Sigmoid colon (tissue), 6 donors: ENCODE measurements at regions not wholly inside any gene's neighbourhood (a gene's known extent, or its start where the extent isn't known, plus 50 kb on each side); places are given as distances from the start of the nearest gene placed in this dataset.

Experiments
- DNase-seq: peaks from one replicate; pipeline ENCODE4 v3.0.0-alpha.2; 2019
- H3K27ac ChIP-seq, 4 donors: fragments of 200-600 bp; sonication (generic); one replicate each; pipeline ENCODE4 v1.5.1; 2016 to 2019; ENCODE audit warnings: mild to moderate bottlenecking in 1 of 4
- H3K27me3 ChIP-seq, 3 donors: fragments of 200-600 bp; sonication (generic); one replicate each; pipeline ENCODE4 v1.5.1; 2019; ENCODE audit warnings: mild to moderate bottlenecking in 1 of 3
- H3K36me3 ChIP-seq, 4 donors: fragments of 200-600 bp; sonication (generic); one replicate each; pipeline ENCODE4 v1.5.1; 2016 to 2019
- H3K4me1 ChIP-seq, 4 donors: fragments of 200-600 bp; sonication (generic); one replicate each; pipeline ENCODE4 v1.5.1; 2017 to 2019
- H3K4me3 ChIP-seq, 4 donors: fragments of 200-600 bp; sonication (generic); one replicate each; pipeline ENCODE4 v1.5.1; 2017 to 2019; ENCODE audit warnings: mild to moderate bottlenecking in 2 of 4, moderate library complexity in 1 of 4
- H3K9me3 ChIP-seq, 4 donors: fragments of 200-600 bp in 3 of 4; sonication (generic) in 3 of 4; one replicate each; pipeline versions ENCODE4 v1.5.1 to v1.6.1; 2013 to 2019
- EP300 ChIP-seq, 4 donors: sonication (generic); formaldehyde crosslinking; IDR thresholded peaks; one replicate each; pipeline ENCODE4 v1.6.1; 2017; ENCODE audit warnings: antibody characterized with exemption in 4 of 4
- POLR2A ChIP-seq, 2 donors: fragments of 450-650 bp; IDR thresholded peaks; one replicate each; pipeline ENCODE4 v1.6.1; 2016; ENCODE audit warnings: antibody characterized with exemption in 2 of 2, mild to moderate bottlenecking in 2 of 2, moderate library complexity in 2 of 2
- POLR2AphosphoS5 ChIP-seq, 4 donors: sonication (generic); formaldehyde crosslinking; IDR thresholded peaks; one replicate each; pipeline ENCODE4 v1.6.1; 2017; ENCODE audit warnings: antibody characterized with exemption in 4 of 4
- WGBS, 2 donors: extraction: QIAGEN DNeasy Blood & Tissue Kit; methylation state at CpG; one replicate each; pipeline ENCODE4 v1.1.7; 2013; 5-methylcytosine and 5-hydroxymethylcytosine counted together
- intact Hi-C: fragments of 100-400 bp; cut with DNase I; formaldehyde crosslinking; loops from one replicate; pipeline ENCODE4 v1.15.1; 2023
- TF ChIP-seq, protein P1 (sequence below), 4 experiments: fragments of 450-650 bp in 3 of 4; fragments of 200-600 bp in 1 of 4; IDR thresholded peaks; one replicate each; pipeline ENCODE4 v1.5.1; 2016 to 2019; ENCODE audit warnings: antibody characterized with exemption in 4 of 4, mild to moderate bottlenecking in 3 of 4, moderate library complexity in 2 of 4
- donor health status: healthy with polysubstance abuse.
- donor health status: healthy.

DNA sequence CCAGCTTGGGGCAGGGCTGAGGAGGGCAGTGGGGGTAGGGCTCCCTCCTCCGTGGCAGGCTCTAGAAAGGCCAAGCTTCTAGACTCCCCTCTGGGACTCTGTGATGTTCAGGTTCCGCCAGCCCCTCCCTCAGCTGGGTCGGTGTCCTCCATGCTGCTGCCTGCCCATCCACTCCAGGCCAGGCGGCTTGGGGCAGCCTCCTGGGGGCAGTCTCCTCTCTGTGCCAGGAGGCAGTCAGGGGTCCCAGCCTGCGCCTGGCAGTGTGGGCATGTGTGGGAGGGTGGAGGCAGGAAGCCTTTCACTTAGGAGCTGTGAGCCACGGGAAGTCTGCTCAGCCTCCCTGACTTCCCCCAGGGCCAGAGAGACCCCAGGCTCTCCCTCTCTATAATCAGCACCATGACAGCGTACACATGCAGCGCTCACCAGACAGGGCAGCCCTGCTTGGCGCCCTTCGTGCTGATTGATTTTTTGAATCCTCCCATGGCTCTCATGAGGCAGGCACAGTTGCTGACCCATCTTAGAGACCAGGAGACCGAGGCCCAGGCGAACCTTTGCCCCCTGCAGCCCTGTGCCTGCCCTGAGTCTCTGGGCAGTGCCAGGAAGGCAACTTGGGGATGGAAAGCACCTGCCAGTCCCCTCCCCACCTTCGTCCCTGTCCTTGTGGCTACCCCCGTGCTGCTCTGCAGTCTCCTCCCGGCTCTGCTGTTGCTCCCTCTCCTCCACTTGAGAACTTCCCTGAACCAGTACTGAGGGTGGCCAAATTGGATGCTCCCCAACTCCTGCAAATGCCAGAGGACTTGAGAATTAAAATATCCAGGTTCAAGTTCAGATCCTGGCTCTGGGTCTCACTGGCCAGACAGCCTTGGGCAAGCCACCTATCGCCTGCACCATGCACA is 234.7 kb upstream of the GSE1 start:
- no peaks in the 10 kb centered on the region for H3K36me3 ChIP-seq
- WGBS, 2 donors, result 73 to 89% methylated on average over 16 of the region's 16 CpGs
- H3K9me3 ChIP-seq, result no peaks in the 10 kb centered on the region
- H3K4me3 ChIP-seq, result no peak overlapping the region
- no peaks in the 10 kb centered on the region for H3K27me3 ChIP-seq
- intact Hi-C loops, result no loop called here
- H3K27ac ChIP-seq, result peak overlapping the region in 3 of 4 donors; percentile 79 to 93 (median 82)
- TF ChIP-seq, protein P1, sequence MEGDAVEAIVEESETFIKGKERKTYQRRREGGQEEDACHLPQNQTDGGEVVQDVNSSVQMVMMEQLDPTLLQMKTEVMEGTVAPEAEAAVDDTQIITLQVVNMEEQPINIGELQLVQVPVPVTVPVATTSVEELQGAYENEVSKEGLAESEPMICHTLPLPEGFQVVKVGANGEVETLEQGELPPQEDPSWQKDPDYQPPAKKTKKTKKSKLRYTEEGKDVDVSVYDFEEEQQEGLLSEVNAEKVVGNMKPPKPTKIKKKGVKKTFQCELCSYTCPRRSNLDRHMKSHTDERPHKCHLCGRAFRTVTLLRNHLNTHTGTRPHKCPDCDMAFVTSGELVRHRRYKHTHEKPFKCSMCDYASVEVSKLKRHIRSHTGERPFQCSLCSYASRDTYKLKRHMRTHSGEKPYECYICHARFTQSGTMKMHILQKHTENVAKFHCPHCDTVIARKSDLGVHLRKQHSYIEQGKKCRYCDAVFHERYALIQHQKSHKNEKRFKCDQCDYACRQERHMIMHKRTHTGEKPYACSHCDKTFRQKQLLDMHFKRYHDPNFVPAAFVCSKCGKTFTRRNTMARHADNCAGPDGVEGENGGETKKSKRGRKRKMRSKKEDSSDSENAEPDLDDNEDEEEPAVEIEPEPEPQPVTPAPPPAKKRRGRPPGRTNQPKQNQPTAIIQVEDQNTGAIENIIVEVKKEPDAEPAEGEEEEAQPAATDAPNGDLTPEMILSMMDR (IDR thresholded peaks at IDR 0.05), result no peak
- TF ChIP-seq POLR2A (IDR thresholded peaks at IDR 0.05), result no peak
- no peak for TF ChIP-seq POLR2AphosphoS5 (IDR thresholded peaks at IDR 0.05)
- no peak for TF ChIP-seq EP300 (IDR thresholded peaks at IDR 0.05)
- peak; percentile 69 for DNase-seq
- peaks cover 0 to 91% (median 81%) of the 10 kb centered on the region in 4 donors for H3K4me1 ChIP-seq

DNA sequence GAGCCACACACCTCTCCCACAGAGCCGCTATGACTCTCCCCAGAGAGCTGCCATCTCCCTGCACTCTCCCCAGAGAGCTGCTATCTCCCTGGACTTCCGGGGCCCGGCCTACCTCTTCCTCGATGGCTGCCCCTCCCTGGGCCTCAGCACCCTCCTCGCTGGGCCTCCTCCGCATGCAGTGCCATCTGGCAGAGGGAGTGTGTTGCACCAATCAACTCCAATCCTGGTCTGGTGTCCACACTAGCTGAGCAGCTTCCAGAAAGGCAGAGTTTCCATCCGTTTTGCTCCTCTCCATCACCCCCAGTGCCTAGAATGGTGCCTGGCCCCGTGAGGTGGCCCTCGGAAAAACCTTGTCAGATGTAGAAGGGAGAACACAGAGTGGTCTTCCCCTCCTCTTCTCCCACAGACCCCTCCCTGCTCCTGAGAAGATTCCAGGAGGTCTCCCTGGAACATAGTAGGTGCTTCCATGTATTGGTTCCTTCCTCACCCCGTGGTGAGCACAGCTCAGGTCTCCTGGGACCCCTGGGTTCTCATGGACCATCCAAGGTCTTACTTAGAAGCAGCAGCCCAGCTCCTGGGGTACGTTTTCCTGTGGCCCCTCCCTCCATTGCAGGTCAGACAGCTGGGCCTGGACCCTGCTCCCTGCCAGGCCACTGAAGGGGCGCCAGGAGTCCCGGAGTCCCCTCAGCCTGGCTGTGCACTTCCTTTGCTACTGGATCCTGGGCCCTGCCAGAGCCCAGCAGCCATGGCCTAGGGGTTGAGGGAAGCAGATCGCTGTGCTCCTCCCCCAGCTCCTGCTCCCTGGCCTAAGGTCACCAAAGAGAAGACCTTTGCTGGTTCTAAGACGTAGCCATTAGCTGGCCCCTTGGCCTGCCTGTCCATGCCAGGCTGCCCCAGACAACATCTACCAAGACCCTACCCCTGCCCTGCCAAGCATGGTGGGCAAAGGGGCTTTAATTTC is 233.8 kb upstream of the GSE1 start:
- intact Hi-C loops, result no loop called here
- Histone ChIP-seq H3K27ac (peak overlapping the region in 3 of 4 donors; percentile 79 to 93 (median 82)), H3K36me3 (no peaks in the 10 kb centered on the region), H3K4me1 (peaks cover 0 to 90% (median 80%) of the 10 kb centered on the region in 4 donors), H3K27me3 (no peaks in the 10 kb centered on the region), H3K9me3 (no peaks in the 10 kb centered on the region), H3K4me3 (no peak overlapping the region)
- WGBS, 2 donors, result 71 to 79% methylated on average over 15 of the region's 15 CpGs
- TF ChIP-seq, protein P1 (IDR thresholded peaks at IDR 0.05), result no peak
- TF ChIP-seq POLR2AphosphoS5 (IDR thresholded peaks at IDR 0.05) (no peak), EP300 (IDR thresholded peaks at IDR 0.05) (no peak), POLR2A (IDR thresholded peaks at IDR 0.05) (no peak)
- DNase-seq, result no peak

DNA sequence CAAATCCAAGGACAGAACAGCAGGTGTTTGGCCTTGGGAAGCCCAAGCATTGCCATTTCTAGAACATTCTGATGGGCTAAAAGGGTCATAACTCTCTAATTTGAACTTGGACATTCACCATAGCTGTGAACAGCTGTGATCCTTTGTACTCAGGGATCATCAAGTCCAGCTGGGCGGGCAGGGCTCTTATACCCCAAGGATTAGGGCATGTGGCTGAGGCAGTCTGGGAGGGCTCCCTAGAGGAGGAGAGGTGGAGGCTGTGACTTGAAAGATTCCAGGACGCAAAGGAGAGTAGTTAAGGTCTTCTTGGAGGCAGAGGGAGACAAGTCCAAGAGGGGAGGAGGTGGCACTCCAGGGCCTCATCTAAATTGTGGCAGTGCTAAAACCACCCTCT is 233.1 kb upstream of the GSE1 start:
- Histone ChIP-seq H3K4me1 (peaks cover 0 to 88% (median 79%) of the 10 kb centered on the region in 4 donors), H3K4me3 (no peak overlapping the region), H3K27ac (peak overlapping the region in 2 of 4 donors; percentile 79 to 93), H3K36me3 (no peaks in the 10 kb centered on the region), H3K27me3 (no peaks in the 10 kb centered on the region), H3K9me3 (no peaks in the 10 kb centered on the region)
- intact Hi-C loops, result no loop called here
- TF ChIP-seq, protein P1 (IDR thresholded peaks at IDR 0.05), result no peak
- TF ChIP-seq POLR2A (IDR thresholded peaks at IDR 0.05), result no peak
- no peak for TF ChIP-seq POLR2AphosphoS5 (IDR thresholded peaks at IDR 0.05)
- no peak for TF ChIP-seq EP300 (IDR thresholded peaks at IDR 0.05)
- no peak for DNase-seq
- 47 to 73% methylated on average over 2 of the region's 2 CpGs for WGBS, 2 donors

DNA sequence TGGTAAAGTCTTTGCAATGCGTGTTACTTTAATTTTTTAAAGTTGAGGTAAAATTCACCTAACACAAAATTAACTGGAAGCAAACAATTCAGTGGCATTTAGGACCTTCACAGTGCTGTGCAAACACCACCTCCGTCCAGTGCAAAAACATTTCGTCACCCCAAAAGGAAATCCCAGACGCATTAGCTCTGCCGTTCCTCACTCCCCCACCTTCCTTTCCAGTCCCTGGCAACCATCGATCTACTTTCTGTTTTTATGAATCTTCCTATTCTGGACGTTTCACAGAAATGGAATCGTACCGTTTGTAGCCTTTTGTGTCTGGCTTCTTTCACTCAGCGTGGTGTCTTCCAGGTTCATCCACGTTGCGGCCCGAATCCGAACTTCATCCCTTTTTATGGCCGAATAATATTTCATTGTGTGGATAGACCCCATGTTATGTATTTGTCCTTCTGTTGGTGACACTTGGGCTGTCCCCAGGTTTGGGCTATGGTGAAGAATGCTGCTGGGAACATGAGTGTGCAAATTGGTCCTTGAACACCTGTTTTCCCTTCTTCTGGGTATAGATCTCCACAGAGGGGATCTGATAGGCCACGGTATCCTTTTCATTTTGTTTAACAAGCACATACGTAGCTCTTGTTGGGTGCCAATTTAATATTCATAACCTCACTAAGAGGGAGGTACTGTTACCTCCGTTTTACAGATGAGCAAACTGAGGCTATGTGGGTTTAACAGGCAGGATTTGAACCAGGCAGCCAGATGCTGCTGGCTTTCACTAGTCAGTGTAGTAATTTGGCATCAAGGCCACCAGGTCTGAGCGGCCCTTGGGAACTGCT is 232.0 kb upstream of the GSE1 start:
- Histone ChIP-seq H3K27me3 (no peaks in the 10 kb centered on the region), H3K4me3 (no peak overlapping the region), H3K9me3 (no peaks in the 10 kb centered on the region), H3K4me1 (peaks cover 0 to 87% (median 69%) of the 10 kb centered on the region in 4 donors), H3K27ac (peak overlapping the region; percentile 21 to 79 (median 64)), H3K36me3 (no peaks in the 10 kb centered on the region)
- 84% methylated on average over 19 of the region's 19 CpGs for WGBS, 2 donors
- intact Hi-C loops, result no loop called here
- DNase-seq, result no peak
- no peak for TF ChIP-seq POLR2A (IDR thresholded peaks at IDR 0.05)
- TF ChIP-seq, protein P1 (IDR thresholded peaks at IDR 0.05), result no peak
- TF ChIP-seq POLR2AphosphoS5 (IDR thresholded peaks at IDR 0.05), result no peak
- no peak for TF ChIP-seq EP300 (IDR thresholded peaks at IDR 0.05)
